IMR-90 (cell line): ENCODE measurements at regions not wholly inside any gene's neighbourhood (a gene's known extent, or its start where the extent isn't known, plus 50 kb on each side); places are given as distances from the start of the nearest gene placed in this dataset.

Experiments
- ATAC-seq: fragments of 200-7000 bp; cut with Tn5 transposase; 2 replicates; pipeline ENCODE4 v1.9.1; 2020; ENCODE audit warnings: low read depth, mild to moderate bottlenecking, moderate library complexity
- BruUV-seq: library from RNA; stranded (reverse); fragments of 400-500 nt; replicated peaks from 2 replicates; lab custom pipeline; 2021; lab: Mats Ljungman, UMichigan
- CTCF ChIA-PET: fragments of 300-600 bp; formaldehyde crosslinking; extraction: SDS; loops from one replicate; lab custom pipeline; 2021; ENCODE audit warnings: antibody characterized with exemption; lab: Yijun Ruan, JAX
- POLR2A ChIA-PET: fragments of 300-600 bp; sonication (Branson Sonifier 250); formaldehyde crosslinking; loops from one replicate; lab custom pipeline; 2022; ENCODE audit warnings: antibody characterized with exemption; ENCODE audit not compliant: unreplicated experiment; lab: Charles Lee
- DNase-seq: peaks from one replicate; pipeline ENCODE4 v3.0.0; 2013
- H2AFZ ChIP-seq: replicated peaks from 2 replicates; pipeline ENCODE3; 2013; ENCODE audit warnings: low read length, mild to moderate bottlenecking; ENCODE audit not compliant: poor library complexity
- H2AK5ac ChIP-seq: 2 replicates; pipeline ENCODE4 v1.6.1; 2013; ENCODE audit warnings: low read depth, low read length, inconsistent platforms
- H2AK9ac ChIP-seq: replicated peaks from 2 replicates; pipeline ENCODE3; 2013; ENCODE audit warnings: mild to moderate bottlenecking, low read depth, low read length, moderate library complexity; ENCODE audit not compliant: poor library complexity
- H2BK120ac ChIP-seq: 2 replicates; pipeline ENCODE4 v1.6.1; 2013; ENCODE audit warnings: low read depth, low read length, inconsistent platforms
- H2BK15ac ChIP-seq: 3 replicates; pipeline ENCODE4 v1.6.1; 2013; ENCODE audit warnings: low read depth, low read length, inconsistent platforms
- H2BK20ac ChIP-seq: 2 replicates; pipeline ENCODE4 v1.6.1; 2013; ENCODE audit warnings: low read depth, mild to moderate bottlenecking, inconsistent platforms, low read length, moderate library complexity
- H2BK5ac ChIP-seq: 2 replicates; pipeline ENCODE4 v1.6.1; 2013; ENCODE audit warnings: mild to moderate bottlenecking, low read depth, low read length, inconsistent platforms; ENCODE audit not compliant: poor library complexity, severe bottlenecking
- H3K14ac ChIP-seq: replicated peaks from 2 replicates; pipeline ENCODE4 v1.6.1; 2013; ENCODE audit warnings: low read depth, low read length, inconsistent platforms
- H3K18ac ChIP-seq: 2 replicates; pipeline ENCODE4 v1.6.1; 2013; ENCODE audit warnings: low read depth, low read length, control low read depth
- H3K23ac ChIP-seq: 2 replicates; pipeline ENCODE4 v1.6.1; 2013; ENCODE audit warnings: low read depth, low read length, inconsistent platforms
- H3K27ac ChIP-seq: 2 replicates; pipeline ENCODE4 v1.5.1; 2013; ENCODE audit warnings: mild to moderate bottlenecking, control low read depth, low read length; ENCODE audit not compliant: insufficient read depth
- H3K27me3 ChIP-seq: 2 replicates; pipeline ENCODE4 v1.6.1; 2013; ENCODE audit warnings: low read length; ENCODE audit not compliant: control insufficient read depth, insufficient read depth
- H3K36me3 ChIP-seq: 2 replicates; pipeline ENCODE4 v1.6.1; 2013; ENCODE audit warnings: low read length, mixed read lengths; ENCODE audit not compliant: control insufficient read depth, insufficient read depth
- H3K4ac ChIP-seq: 2 replicates; pipeline ENCODE4 v1.6.1; 2013; ENCODE audit warnings: low read depth, low read length, inconsistent platforms
- H3K4me1 ChIP-seq: 2 replicates; pipeline ENCODE4 v1.6.1; 2013; ENCODE audit warnings: low read length, mixed read lengths; ENCODE audit not compliant: control insufficient read depth, insufficient read depth
- H3K4me2 ChIP-seq: 2 replicates; pipeline ENCODE4 v1.6.1; 2013; ENCODE audit warnings: low read depth, mild to moderate bottlenecking, control low read depth, low read length, moderate library complexity
- H3K4me3 ChIP-seq: 2 replicates; pipeline ENCODE4 v1.5.1; 2013; ENCODE audit warnings: low read depth, mild to moderate bottlenecking, control low read depth, low read length, moderate library complexity; ENCODE audit not compliant: insufficient read depth
- H3K56ac ChIP-seq: 2 replicates; pipeline ENCODE4 v1.6.1; 2013; ENCODE audit warnings: low read length, inconsistent platforms; ENCODE audit not compliant: insufficient read depth; ENCODE audit errors: extremely low read depth
- H3K79me1 ChIP-seq, 2 experiments: 2 replicates each; pipeline ENCODE4 v1.6.1; 2013; ENCODE audit warnings: low read length in 2 of 2, inconsistent platforms in 1 of 2, low read depth in 1 of 2
- H3K9ac ChIP-seq: 2 replicates; pipeline ENCODE4 v1.6.1; 2013; ENCODE audit warnings: low read depth, low read length, control low read depth
- H3K9me1 ChIP-seq: 2 replicates; pipeline ENCODE4 v1.6.1; 2013; ENCODE audit warnings: low read length, inconsistent platforms; ENCODE audit not compliant: insufficient read depth
- H3K9me3 ChIP-seq: 2 replicates; pipeline ENCODE4 v1.6.1; 2013; ENCODE audit warnings: low read length; ENCODE audit not compliant: control insufficient read depth, insufficient read depth
- H4K20me1 ChIP-seq: 2 replicates; pipeline ENCODE4 v1.6.1; 2013; ENCODE audit warnings: low read length, inconsistent platforms; ENCODE audit not compliant: insufficient read depth
- H4K5ac ChIP-seq: 2 replicates; pipeline ENCODE4 v1.6.1; 2013; ENCODE audit warnings: mild to moderate bottlenecking, low read depth, low read length, control low read depth
- H4K8ac ChIP-seq, 2 experiments: 2 replicates each; pipeline ENCODE4 v1.6.1; 2013; ENCODE audit warnings: low read depth in 2 of 2, low read length in 2 of 2, control low read depth in 1 of 2, inconsistent platforms in 1 of 2
- H4K91ac ChIP-seq: 2 replicates; pipeline ENCODE4 v1.6.1; 2013; ENCODE audit warnings: low read depth, low read length, inconsistent platforms; ENCODE audit not compliant: insufficient read depth
- BHLHE40 ChIP-seq: fragments of 150-350 bp; IDR thresholded peaks from 2 replicates; pipeline ENCODE4 v1.6.1; 2016; ENCODE audit warnings: mild to moderate bottlenecking, low read depth, low read length
- CHD1 ChIP-seq: IDR thresholded peaks from 2 replicates; pipeline ENCODE4 v1.6.1; 2012; ENCODE audit warnings: low read depth, low read length, improper control_type of control experiment
- FOS ChIP-seq: fragments of 150-350 bp; IDR thresholded peaks from 2 replicates; pipeline ENCODE4 v1.6.1; 2016; ENCODE audit warnings: low read depth, low read length
- MAZ ChIP-seq: IDR thresholded peaks from 2 replicates; pipeline ENCODE4 v1.6.1; 2012; ENCODE audit warnings: low read depth, mild to moderate bottlenecking, low read length, improper control_type of control experiment, moderate library complexity, borderline replicate concordance
- RAD21 ChIP-seq: IDR thresholded peaks from 2 replicates; pipeline ENCODE4 v1.6.1; 2012; ENCODE audit warnings: low read length, improper control_type of control experiment
- WGBS, 2 experiments: methylation state at CpG; one replicate each; pipeline versions ENCODE4 v1.1.5 to v1.1.7; 2013; ENCODE audit warnings: missing lambda C conversion rate in 2 of 2; ENCODE audit not compliant: insufficient read length in 1 of 2; ENCODE audit errors: extremely low coverage in 2 of 2; 5-methylcytosine and 5-hydroxymethylcytosine counted together
- dilution Hi-C: fragments of 300-500 bp; cut with HindIII; formaldehyde crosslinking; loops from one replicate; pipeline ENCODE4 v1.14.3; 2018; ENCODE audit warnings: low sequenced_read_pairs; ENCODE audit not compliant: unreplicated experiment
- in situ Hi-C: fragments of 300-500 bp; cut with MboI; formaldehyde crosslinking; loops from 3 replicates; pipeline ENCODE4 v1.14.3; 2019; ENCODE audit warnings: low sequenced_read_pairs, inconsistent platforms, mixed read lengths
- intact Hi-C: fragments of 100-400 bp; cut with micrococcal nuclease; formaldehyde crosslinking; loops from 2 replicates; pipeline ENCODE4 v1.10.0; 2022

DNA sequence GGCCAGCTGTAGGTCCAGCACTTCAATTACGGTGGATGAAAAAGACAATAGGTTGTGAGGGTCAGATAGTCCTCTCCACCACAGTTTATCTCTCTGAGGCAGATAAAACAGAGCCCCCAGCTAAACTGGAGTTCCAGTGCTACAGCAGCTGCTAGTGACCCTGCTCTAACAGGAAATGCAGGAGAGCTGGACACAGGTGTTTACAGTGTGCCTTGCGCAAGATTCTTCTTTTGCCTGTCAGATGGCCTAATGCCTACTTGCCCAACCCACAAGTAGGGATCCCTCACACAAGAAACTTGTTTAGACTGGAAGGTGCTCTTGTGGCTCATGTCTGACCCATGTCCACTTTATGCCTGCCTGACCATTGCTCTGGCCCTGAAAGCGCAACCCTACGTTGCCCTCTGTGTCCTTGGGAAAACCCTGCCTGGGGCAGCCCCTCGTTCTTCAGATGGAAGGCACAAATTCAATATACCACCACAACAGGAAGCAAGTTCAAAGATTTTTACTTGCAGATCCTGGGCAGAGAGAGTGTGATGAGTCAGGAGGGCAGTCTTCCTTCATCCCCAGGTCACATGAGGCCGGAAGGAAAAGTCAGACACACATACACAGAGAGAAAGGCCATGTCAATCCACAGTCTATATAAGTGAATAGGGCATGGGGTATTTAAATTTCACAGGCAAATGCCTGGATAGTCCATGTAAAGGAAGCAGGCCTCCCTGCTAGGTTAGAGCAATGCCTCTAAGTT is 105.1 kb upstream of the ADGRL3 start:
- H4K20me1 ChIP-seq, result no peaks in the 10 kb centered on the region
- no peaks in the 10 kb centered on the region for H3K79me1 ChIP-seq
- no peak overlapping the region for H4K8ac ChIP-seq
- ChIA-PET POLR2A (no interaction called here), CTCF (no interaction called here)
- no peak overlapping the region for H3K9ac ChIP-seq
- no peak overlapping the region for H3K4me2 ChIP-seq
- no peak overlapping the region for H3K14ac ChIP-seq
- H2AK5ac ChIP-seq, result no peak overlapping the region
- ATAC-seq (no peak), DNase-seq (no peak)
- dilution Hi-C loops (no loop called here), intact Hi-C loops (no loop called here), in situ Hi-C loops (no loop called here)
- H3K56ac ChIP-seq, result no peak overlapping the region
- no peak overlapping the region for H4K91ac ChIP-seq
- no peak overlapping the region for H3K27ac ChIP-seq
- no peak overlapping the region for H2BK15ac ChIP-seq
- WGBS, 2 experiments, result 100% methylated on average over 1 of the region's 6 CpGs; no CpG with 5 or more reads in 1 of the 2 experiments
- H2BK120ac ChIP-seq, result no peak overlapping the region
- H2BK5ac ChIP-seq, result no peak overlapping the region
- no peak overlapping the region for H3K18ac ChIP-seq
- H3K4ac ChIP-seq, result no peak overlapping the region
- H3K23ac ChIP-seq, result no peak overlapping the region
- H2AK9ac ChIP-seq, result no peak overlapping the region
- H3K4me3 ChIP-seq, result no peak overlapping the region
- H2AFZ ChIP-seq, result no peak overlapping the region
- no TSS peak for BruUV-seq
- TF ChIP-seq FOS, result no peak
- no peak for TF ChIP-seq CHD1
- TF ChIP-seq MAZ, result no peak
- TF ChIP-seq RAD21, result no peak
- no peak for TF ChIP-seq BHLHE40
- H3K36me3 ChIP-seq, result no peaks in the 10 kb centered on the region
- no peaks in the 10 kb centered on the region for H3K9me3 ChIP-seq
- no peak overlapping the region for H4K5ac ChIP-seq
- no peaks in the 10 kb centered on the region for H3K4me1 ChIP-seq
- H3K27me3 ChIP-seq, result no peaks in the 10 kb centered on the region
- H2BK20ac ChIP-seq, result no peak overlapping the region
- no peaks in the 10 kb centered on the region for H3K9me1 ChIP-seq
